ENCODE measurements at regions not wholly inside any gene's neighbourhood (a gene's known extent, or its start where the extent isn't known, plus 50 kb on each side); places are given as distances from the start of the nearest gene placed in this dataset.

DNA sequence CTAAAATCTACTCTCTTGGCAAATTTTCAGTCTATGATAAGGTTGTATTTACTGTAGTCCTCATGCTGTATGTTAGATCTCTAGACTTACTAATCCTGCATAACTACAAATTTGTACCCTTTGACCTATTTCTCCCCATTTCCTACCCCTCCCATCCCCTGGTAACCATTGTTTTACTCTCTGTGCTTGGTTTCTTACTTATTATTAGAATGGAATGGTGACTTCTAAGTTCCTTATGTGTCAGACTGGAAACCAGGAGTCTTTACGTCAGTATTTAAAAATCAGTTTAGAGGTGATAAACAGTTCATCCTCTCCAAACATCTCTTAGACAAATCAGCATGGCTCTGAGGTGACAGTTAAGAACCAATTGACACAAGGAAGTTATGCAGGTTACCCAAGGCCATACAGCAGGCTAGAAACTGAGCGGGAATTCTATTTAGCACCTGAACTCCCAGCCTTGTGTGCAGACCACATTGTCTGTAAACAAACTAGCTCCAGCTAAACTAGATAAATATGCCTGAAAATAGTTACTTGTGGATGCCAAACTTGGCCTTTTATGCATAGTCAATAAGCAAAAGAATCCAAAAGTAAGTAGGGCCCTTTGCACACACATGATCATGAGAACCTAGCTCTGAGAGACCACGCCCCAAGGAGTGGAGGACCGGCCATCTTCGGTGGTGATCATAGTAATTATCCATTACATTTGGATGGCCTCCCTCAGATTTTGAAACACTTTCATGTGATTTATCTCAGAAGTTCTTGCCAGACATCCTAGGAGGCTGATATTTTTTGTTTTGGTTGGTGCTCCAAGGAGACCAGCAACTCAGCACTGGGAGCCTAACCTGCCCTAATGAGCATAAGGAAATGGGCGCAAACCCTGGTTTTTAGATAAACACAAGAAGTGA is 72.3 kb upstream of the BOC start:
- DNase-seq (ENCODE audit: low spot score): no peak

DNA sequence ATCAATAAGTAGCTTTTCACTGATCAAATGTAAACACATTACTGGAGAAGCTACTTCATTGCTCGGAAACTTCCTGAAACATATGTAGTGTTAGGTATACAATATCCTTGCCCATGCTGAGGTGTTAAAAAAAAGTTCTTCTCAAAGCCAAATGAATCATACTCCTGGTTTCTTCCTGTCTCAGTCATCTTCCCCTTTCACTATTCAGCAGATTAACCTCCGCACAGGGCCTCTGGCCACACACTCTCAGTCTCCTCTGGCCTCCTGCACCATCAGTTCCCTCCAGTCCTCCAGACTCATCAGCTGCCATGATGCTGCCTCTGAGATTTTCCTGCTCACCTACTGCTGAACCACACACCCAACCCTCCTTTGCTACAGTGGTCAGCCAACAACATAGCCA is 70.5 kb upstream of the BOC start:
- DNase-seq (ENCODE audit: low spot score): no peak

DNA sequence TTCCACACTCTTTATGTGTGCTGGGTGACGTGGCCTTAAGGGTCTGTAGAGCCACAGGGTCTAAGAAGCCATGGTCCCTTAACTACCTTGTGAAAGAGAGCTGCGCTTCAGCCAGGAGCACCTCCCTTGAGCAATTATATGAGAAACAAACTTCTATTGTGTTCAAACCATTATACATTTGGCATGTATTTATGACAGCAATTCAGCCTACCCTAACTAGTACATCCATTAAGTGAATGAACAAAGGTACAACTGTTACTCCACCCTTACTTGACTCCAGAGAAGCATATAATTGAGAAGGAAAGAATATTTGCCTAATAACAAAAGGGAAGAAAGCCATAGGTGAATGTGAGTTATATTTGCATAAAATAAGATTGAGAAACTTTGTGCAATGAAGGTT is 69.8 kb upstream of the BOC start:
- no peak for DNase-seq (ENCODE audit: low spot score)

DNA sequence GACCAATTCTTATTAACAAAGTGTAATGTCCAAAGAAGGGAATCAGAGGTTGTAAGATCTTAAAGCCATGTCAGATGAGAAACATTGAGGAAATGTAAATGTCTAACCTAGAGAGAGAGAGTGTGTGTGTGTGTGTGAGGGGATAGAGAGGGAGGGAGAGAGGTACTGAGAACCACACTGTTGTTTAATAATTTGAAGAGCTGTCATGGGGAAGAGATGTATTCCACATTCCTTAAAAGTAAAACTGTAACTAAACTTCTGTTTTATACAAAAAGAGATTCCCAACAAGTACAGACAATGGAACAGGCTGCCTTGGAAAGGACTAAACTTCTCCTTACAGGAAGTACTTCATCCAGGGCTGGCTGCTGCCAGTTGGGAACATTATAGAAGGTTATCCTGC is 68.9 kb upstream of the BOC start:
- no peak for DNase-seq (ENCODE audit: low spot score)

DNA sequence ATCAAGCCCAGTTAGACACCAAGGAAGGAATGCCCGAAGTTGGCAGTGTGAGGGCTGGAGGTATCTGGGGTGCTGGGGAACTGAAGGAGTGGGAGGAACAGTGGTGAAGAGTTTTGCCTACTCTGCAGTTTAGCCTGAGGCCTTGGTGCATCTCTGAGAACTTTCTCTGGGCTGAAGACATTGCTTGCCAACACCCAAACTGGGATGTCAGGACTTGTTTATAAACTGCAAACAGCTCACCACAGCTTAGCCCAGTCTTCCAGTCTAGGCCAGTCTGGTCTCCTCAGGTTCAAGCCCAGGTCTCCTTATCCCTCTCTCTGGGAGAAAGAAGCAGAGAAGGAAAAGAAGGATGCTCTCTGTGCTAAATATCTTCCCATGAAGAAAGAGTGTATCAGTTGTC is 68.0 kb upstream of the BOC start:
- no peak for DNase-seq (ENCODE audit: low spot score)

DNA sequence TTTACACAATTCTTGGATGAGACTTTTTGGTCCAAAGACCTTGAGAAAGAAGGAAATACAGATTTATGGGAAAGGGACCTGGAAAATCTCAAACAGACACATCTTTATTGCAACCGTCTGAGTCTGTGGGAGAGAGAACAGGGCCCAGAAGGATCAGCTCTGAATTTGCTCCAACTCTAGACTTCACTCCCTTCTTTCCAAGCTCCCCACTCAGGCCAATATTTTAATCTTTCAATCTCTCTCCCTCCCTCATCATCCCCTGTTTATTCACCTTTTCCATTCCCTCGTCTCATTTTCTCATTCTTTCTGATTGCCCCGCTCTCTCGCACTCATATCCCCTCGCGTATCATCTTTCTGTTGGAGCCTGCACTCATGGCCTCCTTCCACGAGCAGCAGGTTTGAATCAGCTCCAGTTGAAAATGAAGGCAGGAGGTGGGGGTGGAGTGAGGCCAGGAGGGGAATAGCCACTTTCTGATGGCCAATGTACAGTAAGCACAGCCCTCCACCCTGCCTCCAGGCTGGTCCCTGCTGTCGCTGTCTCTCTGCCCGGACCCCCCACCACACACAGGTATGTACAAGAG is 63.6 kb upstream of the BOC start:
- no peak for DNase-seq (ENCODE audit: low spot score)

DNA sequence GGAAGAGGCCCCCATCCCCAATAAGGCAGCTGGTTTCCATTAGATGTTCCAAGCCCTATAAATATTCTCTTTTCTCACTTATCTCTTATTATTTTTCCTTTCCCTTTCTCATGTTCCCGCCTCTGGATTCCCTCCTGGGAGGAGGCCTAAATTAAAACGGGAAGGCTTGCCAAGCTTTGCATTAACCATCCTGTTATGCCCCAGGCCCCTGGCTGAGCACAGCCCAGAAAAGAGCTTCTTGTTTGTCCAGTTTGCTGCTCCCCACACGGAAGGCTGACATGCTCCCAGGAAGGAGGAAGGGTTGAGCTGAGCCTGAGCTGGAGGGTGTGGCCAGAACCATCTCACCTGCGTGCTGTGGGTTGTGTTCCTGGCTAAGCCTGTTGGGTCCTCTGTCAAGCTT is 63.1 kb upstream of the BOC start:
- DNase-seq (ENCODE audit: low spot score): no peak

DNA sequence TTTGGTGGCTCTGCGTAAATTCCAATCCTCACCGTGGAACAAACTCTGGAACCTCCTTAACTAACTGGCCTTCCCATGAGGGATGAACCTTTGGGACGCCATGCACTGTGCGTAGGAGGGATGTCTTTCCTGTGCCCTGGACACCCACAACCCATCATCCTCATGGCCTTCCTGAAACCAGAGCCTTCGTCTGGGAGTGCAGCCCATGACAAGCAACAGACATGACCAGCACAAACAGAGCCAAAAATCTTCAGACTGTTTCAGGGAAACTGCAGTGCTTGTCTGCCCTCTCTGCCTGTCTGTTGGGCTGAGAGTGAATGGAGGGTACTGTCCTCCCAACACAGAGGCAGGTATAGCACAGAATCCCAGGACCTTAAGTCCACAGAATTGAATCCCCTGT is 61.1 kb upstream of the BOC start:
- DNase-seq (ENCODE audit: low spot score): no peak

DNA sequence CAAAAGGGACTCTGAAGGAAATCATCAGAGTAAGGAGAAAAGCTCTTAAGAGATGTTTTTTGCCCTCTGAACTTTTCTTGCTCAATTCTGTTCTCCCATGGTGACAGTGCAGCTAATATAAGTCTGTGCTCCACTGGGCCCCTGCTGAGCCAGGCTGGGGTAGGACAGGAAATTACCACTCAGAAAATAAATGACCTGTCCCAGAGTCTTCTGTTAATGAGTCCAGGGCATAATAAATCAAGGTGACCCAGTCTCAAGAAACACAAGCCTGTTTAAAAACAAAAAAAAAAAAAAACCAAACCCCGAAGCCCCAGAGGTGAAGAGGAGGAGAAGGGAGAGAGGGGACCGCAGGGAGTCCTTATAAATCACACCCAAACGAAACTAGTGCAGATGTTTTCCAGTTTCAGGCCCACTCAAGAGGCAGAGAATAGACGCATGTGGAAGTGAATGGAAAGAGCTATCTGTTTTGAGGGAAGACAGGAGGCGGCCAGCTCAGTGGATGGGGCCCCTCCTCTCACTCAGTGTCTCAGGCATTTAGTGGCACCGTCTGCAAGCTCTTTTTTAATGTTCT is 59.8 kb upstream of the BOC start:
- DNase-seq (ENCODE audit: low spot score): no peak

DNA sequence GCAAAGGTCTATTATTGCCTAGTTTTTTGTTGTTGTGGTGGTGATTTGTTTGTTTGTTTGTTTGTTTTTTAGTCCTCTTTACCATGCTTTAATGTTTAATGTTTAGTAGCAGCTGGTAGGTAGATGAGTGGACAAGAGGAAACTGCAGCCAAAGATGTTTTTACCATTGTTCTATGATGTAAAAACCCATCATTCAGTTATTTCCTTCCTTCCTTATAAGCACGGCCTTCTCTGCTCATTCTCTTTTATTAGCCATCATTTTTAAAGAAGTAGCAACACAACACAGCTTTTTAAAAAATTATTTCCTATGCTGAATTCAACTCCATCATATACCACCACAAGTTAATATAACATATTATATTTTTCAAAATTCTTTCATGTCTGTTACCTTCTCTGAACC is 58.5 kb upstream of the BOC start:
- no peak for DNase-seq (ENCODE audit: low spot score)

DNA sequence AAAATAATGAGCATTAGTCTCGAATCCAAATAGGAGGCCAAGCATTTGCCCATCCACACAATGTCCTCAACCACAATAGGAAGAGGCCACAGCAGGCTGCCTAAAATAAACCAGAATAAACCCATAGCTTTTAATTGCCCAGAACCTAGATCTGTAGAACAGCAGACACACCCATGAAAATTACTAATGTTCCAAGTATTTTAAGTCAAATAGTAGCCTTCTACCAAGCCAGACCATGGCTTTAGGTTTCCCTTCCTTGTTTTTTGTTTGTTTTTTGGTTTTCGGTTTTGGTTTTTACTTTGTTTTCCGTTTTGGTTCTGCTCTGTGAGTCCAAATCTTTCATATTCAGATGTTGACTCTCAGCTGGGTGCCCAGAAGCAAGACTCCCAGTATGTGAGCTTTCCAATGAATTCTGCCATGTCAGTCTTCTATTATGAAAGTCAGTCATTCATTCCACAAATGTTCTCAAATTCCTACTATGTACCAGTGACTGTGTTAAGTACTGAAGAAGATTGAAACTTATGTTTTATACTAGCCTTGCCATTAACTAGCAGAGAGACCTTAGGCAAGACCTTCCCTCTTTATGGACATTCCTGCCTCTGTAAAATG is 57.8 kb upstream of the BOC start:
- DNase-seq (ENCODE audit: low spot score): no peak

DNA sequence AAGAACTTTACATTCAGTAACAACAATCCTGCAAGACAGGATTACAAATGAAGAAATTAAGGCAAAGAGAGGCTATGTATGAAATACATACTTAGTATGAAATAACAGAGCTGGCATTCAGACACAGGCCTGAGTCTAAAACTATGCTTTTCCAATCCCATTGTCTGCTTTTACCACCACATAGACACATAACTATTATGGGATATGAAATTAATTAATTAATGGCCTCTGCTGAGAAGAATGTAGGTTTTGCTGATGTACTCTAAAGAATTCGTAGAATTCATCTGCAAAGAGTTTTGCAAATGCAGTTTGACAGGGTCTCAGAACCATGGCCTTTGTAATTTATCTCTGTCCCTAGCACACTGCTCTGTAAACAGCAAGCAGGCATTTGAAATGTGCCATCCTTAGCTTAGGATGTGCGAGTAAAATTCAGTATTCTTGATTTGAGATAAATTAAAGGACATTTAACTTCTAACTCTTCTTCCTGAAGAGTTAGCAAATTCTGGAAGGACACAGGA is 54.5 kb upstream of the BOC start:
- no peak for DNase-seq (ENCODE audit: low spot score)

DNA sequence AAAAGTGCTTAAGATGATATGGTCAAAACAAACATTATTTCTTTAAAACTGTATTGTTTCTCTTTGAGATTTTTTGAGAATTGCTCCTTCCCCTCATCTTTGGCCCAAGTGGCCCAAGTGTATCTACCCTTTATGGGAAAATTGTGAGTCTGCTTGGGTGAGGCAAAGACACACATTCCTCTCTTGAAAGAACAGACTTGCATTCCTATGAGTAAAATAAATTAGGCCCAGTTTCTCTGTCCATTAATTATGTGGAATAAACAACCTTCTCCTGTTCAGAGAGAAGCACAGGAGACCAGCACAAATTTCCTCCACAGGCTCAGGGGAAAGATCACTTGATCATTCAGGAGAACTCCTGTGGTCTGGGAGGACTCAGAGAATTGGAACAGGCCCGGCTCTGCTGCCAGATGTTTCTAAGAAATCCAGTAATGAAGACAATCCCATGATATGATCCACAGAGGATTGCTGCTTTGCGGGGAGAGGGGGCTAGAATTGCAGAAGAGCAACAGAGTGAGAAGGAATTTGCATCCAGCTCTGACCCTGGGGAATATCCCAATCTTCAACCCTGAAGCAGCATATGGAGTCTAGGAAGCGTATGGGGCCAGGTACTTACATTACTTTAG is 53.8 kb upstream of the BOC start:
- DNase-seq (ENCODE audit: low spot score): no peak

DNA sequence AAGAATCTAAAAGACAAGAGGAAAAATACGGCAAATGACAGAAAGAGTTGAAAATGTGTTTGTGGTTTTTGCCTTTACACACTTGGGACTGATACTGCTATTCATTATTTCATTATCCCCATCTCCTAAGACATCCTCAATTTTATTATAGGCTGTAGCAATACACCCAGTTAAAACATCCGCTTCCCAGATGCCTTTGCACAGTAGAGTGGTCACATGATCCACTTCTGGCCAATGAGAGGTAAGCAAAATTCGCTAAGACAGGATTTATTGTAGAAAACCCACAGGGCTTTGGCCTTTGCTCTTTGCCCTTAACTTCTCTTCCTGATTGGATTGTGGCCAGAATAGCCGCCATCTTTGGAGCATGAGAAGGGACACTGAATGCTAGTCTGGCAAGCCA is 53.2 kb upstream of the BOC start:
- no peak for DNase-seq (ENCODE audit: low spot score)
